GM13976 (cell line): ENCODE measurements at regions not wholly inside any gene's neighbourhood (a gene's known extent, or its start where the extent isn't known, plus 50 kb on each side); places are given as distances from the start of the nearest gene placed in this dataset.

ENCODE experiments used
- DNase-seq: peaks from one replicate; pipeline ENCODE4 v3.0.0; 2012; ENCODE audit warnings: low spot score
- CTCF ChIP-seq: IDR thresholded peaks from 2 replicates; pipeline ENCODE4 v1.5.1; 2012; ENCODE audit warnings: borderline replicate concordance, mild to moderate bottlenecking; ENCODE audit not compliant: insufficient read depth; ENCODE audit errors: extremely low read depth, missing control alignments, control extremely low read depth
- in situ Hi-C: fragments of 300-500 bp; cut with MboI; formaldehyde crosslinking; loops from one replicate; pipeline ENCODE4 v1.12.0; 2022; ENCODE audit warnings: low sequenced_read_pairs, mixed read lengths, inconsistent platforms; ENCODE audit not compliant: unreplicated experiment

- no peak for TF ChIP-seq CTCF
- in situ Hi-C loops, result no loop called here
- no peak for DNase-seq
Observed at GRCh38 chr11:95542868-95543551, 246.6 kb downstream of the FAM76B start.

GRCh38 chr11:95541715-95542114 lies 247.9 kb downstream of the FAM76B start:
- no peak for DNase-seq
- TF ChIP-seq CTCF, result no peak
- in situ Hi-C loops, result no loop called here

- DNase-seq, result no peak
- in situ Hi-C loops, result no loop called here
- no peak for TF ChIP-seq CTCF
Observed at GRCh38 chr11:95536047-95536690, 253.4 kb downstream of the FAM76B start.

GRCh38 chr11:95534809-95535208 lies 254.8 kb downstream of the FAM76B start:
- in situ Hi-C loops, result no loop called here
- TF ChIP-seq CTCF, result no peak
- no peak for DNase-seq

- in situ Hi-C loops, result no loop called here
- DNase-seq, result no peak
- TF ChIP-seq CTCF, result no peak
Observed at GRCh38 chr11:95534226-95534625, 255.4 kb downstream of the FAM76B start.

GRCh38 chr11:95531116-95531515 lies 258.5 kb downstream of the FAM76B start:
- no peak for TF ChIP-seq CTCF
- in situ Hi-C loops, result no loop called here
- no peak for DNase-seq
